GM12878 (cell line): ENCODE measurements at regions not wholly inside any gene's neighbourhood (a gene's known extent, or its start where the extent isn't known, plus 50 kb on each side); places are given as distances from the start of the nearest gene placed in this dataset.

Experiments
- ATAC-seq: fragments of 200-7000 bp; cut with Tn5 transposase; 3 replicates; pipeline ENCODE4 v1.9.1; 2020; ENCODE audit warnings: mild to moderate bottlenecking, moderate library complexity
- BruUV-seq: library from RNA; stranded (reverse); fragments of 400-500 nt; replicated peaks from 2 replicates; lab custom pipeline; 2021; lab: Mats Ljungman, UMichigan
- CTCF ChIA-PET: fragments of 300-600 bp; sonication (Branson Sonifier 250); formaldehyde crosslinking; extraction: SDS; loops from one replicate; lab custom pipeline; 2021; ENCODE audit warnings: inconsistent platforms; lab: Yijun Ruan, JAX
- POLR2A ChIA-PET: fragments of 350-600 bp; formaldehyde crosslinking; extraction: SDS; loops from one replicate; lab custom pipeline; 2021; ENCODE audit warnings: inconsistent platforms; lab: Charles Lee
- RAD21 ChIA-PET: fragments of 300-600 bp; sonication (Branson Sonifier 250); formaldehyde crosslinking; loops from one replicate; lab custom pipeline; 2023; ENCODE audit warnings: antibody characterized with exemption; ENCODE audit not compliant: unreplicated experiment; lab: Charles Lee
- SMC1A ChIA-PET: fragments of 300-600 bp; sonication (Branson Sonifier 250); formaldehyde crosslinking; loops from one replicate; lab custom pipeline; 2023; ENCODE audit not compliant: unreplicated experiment, uncharacterized antibody; lab: Charles Lee
- DNase-seq: peaks from one replicate; pipeline ENCODE4 v3.0.0-alpha.2; 2011; ENCODE audit warnings: low read depth, low spot score
- FAIRE-seq: peaks from 3 replicates; lab custom pipeline; 2011; peaks lifted over from hg19 to GRCh38; lab: Jason Lieb, UNC
- H2AFZ ChIP-seq: 2 replicates; pipeline ENCODE4 v1.6.0; 2011; ENCODE audit warnings: low read depth, low read length, control low read depth; ENCODE audit not compliant: control insufficient read depth
- H3K27ac ChIP-seq: 2 replicates; pipeline ENCODE4 v1.5.1; 2011; ENCODE audit warnings: control low read depth; ENCODE audit not compliant: control insufficient read depth, insufficient read depth
- H3K27me3 ChIP-seq, 2 experiments: replicated peaks in 1 of 2; 2 replicates each; pipeline versions ENCODE4 v1.6.0 to v1.6.1; 2011; ENCODE audit warnings: low read length in 1 of 2; ENCODE audit not compliant: control insufficient read depth in 2 of 2, insufficient read depth in 2 of 2
- H3K36me3 ChIP-seq, 2 experiments: 2 replicates each; pipeline ENCODE4 v1.5.1; 2011; ENCODE audit warnings: low read length in 1 of 2; ENCODE audit not compliant: control insufficient read depth in 2 of 2, insufficient read depth in 2 of 2
- H3K4me1 ChIP-seq: 2 replicates; pipeline ENCODE4 v1.6.1; 2011; ENCODE audit warnings: mild to moderate bottlenecking, low read length, moderate library complexity, mixed read lengths; ENCODE audit not compliant: control insufficient read depth, insufficient read depth
- H3K4me2 ChIP-seq: 2 replicates; pipeline ENCODE4 v1.6.0; 2011; ENCODE audit warnings: control low read depth; ENCODE audit not compliant: control insufficient read depth, insufficient read depth
- H3K4me3 ChIP-seq: fragments of 200-600 bp; sonication (generic); 2 replicates; pipeline ENCODE4 v1.5.1; 2016
- H3K79me2 ChIP-seq: 2 replicates; pipeline ENCODE4 v1.6.0; 2011; ENCODE audit warnings: low read length; ENCODE audit not compliant: control insufficient read depth, insufficient read depth
- H3K9ac ChIP-seq: 2 replicates; pipeline ENCODE4 v1.8.0; 2011; ENCODE audit warnings: low read length, control low read depth, mixed read lengths; ENCODE audit not compliant: control insufficient read depth, insufficient read depth
- H3K9me3 ChIP-seq: replicated peaks from 3 replicates; pipeline ENCODE4 v1.5.1; 2011; ENCODE audit warnings: mild to moderate bottlenecking, low read length; ENCODE audit not compliant: control insufficient read depth, insufficient read depth
- H4K20me1 ChIP-seq: 2 replicates; pipeline ENCODE4 v1.6.0; 2011; ENCODE audit not compliant: control insufficient read depth, insufficient read depth
- KLF5 ChIP-seq: fragments of 450-650 bp; IDR thresholded peaks from 2 replicates; pipeline ENCODE4 v1.6.1; 2014; ENCODE audit warnings: mild to moderate bottlenecking; ENCODE audit not compliant: partially characterized antibody
- RELA ChIP-seq: fragments of 450-650 bp; IDR thresholded peaks from 2 replicates; pipeline ENCODE4 v1.8.0; 2014; ENCODE audit warnings: borderline replicate concordance; ENCODE audit not compliant: partially characterized antibody
- in situ Hi-C: fragments of 300-500 bp; cut with MboI; formaldehyde crosslinking; loops from 9 replicates; pipeline ENCODE4 v1.14.3; 2018; ENCODE audit warnings: mixed read lengths
- intact Hi-C: fragments of 100-400 bp; cut with micrococcal nuclease; formaldehyde crosslinking; loops from one replicate; pipeline ENCODE4 v1.14.2; 2022; ENCODE audit not compliant: unreplicated experiment
- TF ChIP-seq, protein P1 (sequence below): fragments of 450-650 bp; IDR thresholded peaks from 2 replicates; pipeline ENCODE4 v1.6.1; 2017; ENCODE audit warnings: antibody characterized with exemption, mild to moderate bottlenecking, moderate library complexity

DNA sequence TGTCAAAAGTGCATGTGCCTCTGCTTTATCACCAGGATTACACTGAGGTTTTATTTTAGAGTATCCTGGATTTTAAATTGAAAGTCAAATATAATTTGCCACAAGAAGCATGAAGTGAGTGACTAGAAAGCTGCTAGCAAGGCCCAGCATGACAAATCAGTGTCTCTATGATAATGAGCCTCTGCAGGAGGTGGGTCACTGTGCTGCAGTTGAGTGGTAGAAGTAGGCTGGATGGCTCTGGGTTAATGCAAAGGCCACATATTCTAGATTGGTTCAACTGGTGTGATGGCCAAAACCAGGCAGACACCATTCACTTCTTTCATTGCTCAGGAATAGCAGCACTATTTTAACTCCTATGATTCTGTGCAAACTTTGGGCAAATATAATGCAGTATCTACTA lies 491.5 kb downstream of the OLFM4 start (continued):
- TF ChIP-seq, protein P1, sequence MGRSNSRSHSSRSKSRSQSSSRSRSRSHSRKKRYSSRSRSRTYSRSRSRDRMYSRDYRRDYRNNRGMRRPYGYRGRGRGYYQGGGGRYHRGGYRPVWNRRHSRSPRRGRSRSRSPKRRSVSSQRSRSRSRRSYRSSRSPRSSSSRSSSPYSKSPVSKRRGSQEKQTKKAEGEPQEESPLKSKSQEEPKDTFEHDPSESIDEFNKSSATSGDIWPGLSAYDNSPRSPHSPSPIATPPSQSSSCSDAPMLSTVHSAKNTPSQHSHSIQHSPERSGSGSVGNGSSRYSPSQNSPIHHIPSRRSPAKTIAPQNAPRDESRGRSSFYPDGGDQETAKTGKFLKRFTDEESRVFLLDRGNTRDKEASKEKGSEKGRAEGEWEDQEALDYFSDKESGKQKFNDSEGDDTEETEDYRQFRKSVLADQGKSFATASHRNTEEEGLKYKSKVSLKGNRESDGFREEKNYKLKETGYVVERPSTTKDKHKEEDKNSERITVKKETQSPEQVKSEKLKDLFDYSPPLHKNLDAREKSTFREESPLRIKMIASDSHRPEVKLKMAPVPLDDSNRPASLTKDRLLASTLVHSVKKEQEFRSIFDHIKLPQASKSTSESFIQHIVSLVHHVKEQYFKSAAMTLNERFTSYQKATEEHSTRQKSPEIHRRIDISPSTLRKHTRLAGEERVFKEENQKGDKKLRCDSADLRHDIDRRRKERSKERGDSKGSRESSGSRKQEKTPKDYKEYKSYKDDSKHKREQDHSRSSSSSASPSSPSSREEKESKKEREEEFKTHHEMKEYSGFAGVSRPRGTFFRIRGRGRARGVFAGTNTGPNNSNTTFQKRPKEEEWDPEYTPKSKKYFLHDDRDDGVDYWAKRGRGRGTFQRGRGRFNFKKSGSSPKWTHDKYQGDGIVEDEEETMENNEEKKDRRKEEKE: no peak
- TF ChIP-seq KLF5 (no peak), RELA (no peak)
- TF ChIP-seq, all 136 proteins: peak for 0

DNA sequence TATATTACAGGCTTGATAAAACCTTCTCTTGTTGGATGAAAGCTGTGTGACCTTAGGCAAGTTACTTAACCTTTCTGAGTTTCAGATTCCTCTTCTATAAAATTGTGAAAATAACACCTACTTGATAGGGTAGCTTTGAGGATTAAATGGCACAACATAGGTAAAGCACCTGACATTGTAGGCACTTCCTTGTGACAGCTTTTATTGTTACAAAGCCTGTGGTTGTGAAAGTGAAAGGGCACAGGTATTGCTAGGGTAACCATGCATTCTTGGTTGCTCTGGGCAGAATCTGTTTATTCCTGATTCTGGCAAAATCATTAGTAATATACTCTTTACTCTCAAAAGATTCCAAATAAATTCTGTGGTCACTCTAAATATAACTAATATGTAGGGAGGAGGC lies 493.4 kb downstream of the OLFM4 start:
- intact Hi-C loops: no loop called here
- peak; percentile 50; the same call in 1 of the 3 replicates for ATAC-seq
- Histone ChIP-seq H3K9me3 (no peaks in the 10 kb centered on the region), H3K27me3 (no peaks in the 10 kb centered on the region), H3K4me2 (no peak overlapping the region), H2AFZ (no peak overlapping the region), H3K79me2 (no peaks in the 10 kb centered on the region), H4K20me1 (no peaks in the 10 kb centered on the region), H3K36me3 (no peaks in the 10 kb centered on the region), H3K4me1 (no peaks in the 10 kb centered on the region), H3K9ac (no peak overlapping the region), H3K27ac (no peak overlapping the region), H3K4me3 (no peak overlapping the region)
- TF ChIP-seq KLF5: no peak
- ChIA-PET RAD21 (interaction anchor here (0.6 kb wide), 1 partner anchor 107 kb away, joined by 3 read pairs; no protein-coding TSS in a partner anchor), POLR2A (no interaction called here), SMC1A (no interaction called here), CTCF (interaction anchor here (1.3 kb wide), 1 partner anchor 16 kb away, joined by 5 read pairs; no protein-coding TSS in a partner anchor)
- no peak for DNase-seq
- in situ Hi-C loops: no loop called here
- no peak for FAIRE-seq
- no TSS peak for BruUV-seq
